GM12875 (cell line): ENCODE measurements at regions not wholly inside any gene's neighbourhood (a gene's known extent, or its start where the extent isn't known, plus 50 kb on each side); places are given as distances from the start of the nearest gene placed in this dataset.

Experiments used
- H3K4me3 ChIP-seq: one replicate; pipeline ENCODE4 v1.5.1; 2011; ENCODE audit warnings: low read depth, low read length, control low read depth
- TF ChIP-seq, protein P1 (sequence below): IDR thresholded peaks from 2 replicates; pipeline ENCODE4 v1.5.1; 2011; ENCODE audit warnings: low read depth, mild to moderate bottlenecking, control low read depth, inconsistent platforms, low read length, moderate library complexity, borderline replicate concordance; ENCODE audit not compliant: insufficient read depth

DNA sequence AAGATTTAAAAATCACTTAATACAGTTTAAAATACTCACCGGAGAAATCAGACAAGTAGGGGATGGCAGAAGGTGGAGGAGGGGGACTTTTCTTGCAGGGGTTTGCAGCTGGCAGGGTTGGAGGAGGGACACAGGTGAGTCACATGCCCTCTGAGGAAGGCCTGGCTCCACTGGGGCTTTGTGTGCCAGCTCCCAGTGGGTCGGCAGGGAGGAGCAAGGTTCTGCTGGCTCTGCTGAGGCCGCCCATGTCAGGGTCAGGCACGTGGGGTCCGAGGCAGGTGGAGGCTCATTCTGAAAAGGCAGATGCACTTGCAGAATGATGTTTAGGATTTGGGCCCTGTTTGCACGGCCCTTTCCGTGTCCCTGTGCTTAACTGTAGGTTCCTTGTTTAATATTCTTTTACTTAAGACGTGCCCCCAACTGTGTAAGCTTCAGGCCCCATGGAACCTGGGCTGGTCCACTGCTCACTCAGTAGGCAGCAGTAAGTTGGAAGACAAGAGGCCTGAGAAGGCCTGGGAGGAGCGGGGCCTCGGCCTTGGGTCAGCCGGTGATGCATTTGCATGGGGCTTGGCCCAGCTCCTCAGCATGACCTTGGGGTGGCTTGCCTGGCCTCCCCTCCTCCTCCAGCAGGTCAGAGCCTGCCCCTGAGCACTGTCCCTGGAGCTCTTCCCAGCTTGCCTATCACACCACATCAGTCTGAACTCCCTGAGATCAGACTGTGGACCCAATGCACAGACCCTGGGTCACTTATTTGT, 141.0 kb downstream of the GLI2 start:
- TF ChIP-seq, protein P1, sequence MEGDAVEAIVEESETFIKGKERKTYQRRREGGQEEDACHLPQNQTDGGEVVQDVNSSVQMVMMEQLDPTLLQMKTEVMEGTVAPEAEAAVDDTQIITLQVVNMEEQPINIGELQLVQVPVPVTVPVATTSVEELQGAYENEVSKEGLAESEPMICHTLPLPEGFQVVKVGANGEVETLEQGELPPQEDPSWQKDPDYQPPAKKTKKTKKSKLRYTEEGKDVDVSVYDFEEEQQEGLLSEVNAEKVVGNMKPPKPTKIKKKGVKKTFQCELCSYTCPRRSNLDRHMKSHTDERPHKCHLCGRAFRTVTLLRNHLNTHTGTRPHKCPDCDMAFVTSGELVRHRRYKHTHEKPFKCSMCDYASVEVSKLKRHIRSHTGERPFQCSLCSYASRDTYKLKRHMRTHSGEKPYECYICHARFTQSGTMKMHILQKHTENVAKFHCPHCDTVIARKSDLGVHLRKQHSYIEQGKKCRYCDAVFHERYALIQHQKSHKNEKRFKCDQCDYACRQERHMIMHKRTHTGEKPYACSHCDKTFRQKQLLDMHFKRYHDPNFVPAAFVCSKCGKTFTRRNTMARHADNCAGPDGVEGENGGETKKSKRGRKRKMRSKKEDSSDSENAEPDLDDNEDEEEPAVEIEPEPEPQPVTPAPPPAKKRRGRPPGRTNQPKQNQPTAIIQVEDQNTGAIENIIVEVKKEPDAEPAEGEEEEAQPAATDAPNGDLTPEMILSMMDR, result no peak
- no peak overlapping the region for H3K4me3 ChIP-seq

DNA sequence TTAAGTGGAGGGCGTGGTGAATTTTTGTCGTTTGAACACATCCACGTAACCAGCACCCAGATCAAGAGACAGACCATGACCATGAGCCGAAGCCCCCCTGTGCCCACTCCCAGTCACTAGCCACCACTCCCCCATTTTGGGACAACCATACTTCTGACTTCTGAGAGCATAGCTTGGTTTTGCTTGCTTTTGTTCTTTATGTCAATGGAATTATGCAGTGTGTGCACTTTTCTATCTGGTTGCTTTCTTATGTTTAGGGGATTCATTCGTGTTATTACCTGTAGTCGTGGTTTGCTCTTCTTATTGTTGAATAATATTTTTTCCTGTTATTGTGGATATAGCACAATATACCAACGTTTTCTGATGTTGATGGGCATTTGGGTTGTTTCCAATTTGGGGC, 141.7 kb downstream of the GLI2 start:
- no peak overlapping the region for H3K4me3 ChIP-seq
- TF ChIP-seq, protein P1, result no peak

DNA sequence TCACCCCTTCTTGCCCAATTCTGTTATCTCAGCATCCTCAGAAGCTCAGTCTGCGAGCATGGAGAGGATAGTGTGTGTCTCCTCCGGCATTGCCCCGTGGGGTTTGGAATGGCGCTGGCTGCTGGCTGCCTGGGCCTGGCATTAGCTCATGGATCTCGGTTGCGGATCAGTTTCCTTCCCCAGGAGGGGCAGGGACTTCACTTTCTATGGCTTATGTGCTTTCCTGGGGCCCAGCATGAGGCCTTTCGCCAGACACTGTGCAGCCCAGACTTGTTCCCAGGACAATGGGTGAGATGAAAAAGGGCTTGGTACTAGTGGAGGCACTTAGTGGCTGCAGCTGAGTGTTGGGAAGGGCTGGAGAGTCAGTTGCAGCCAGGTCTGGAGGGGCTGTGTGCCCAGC, 143.3 kb downstream of the GLI2 start:
- H3K4me3 ChIP-seq, result no peak overlapping the region
- TF ChIP-seq, protein P1, result no peak

DNA sequence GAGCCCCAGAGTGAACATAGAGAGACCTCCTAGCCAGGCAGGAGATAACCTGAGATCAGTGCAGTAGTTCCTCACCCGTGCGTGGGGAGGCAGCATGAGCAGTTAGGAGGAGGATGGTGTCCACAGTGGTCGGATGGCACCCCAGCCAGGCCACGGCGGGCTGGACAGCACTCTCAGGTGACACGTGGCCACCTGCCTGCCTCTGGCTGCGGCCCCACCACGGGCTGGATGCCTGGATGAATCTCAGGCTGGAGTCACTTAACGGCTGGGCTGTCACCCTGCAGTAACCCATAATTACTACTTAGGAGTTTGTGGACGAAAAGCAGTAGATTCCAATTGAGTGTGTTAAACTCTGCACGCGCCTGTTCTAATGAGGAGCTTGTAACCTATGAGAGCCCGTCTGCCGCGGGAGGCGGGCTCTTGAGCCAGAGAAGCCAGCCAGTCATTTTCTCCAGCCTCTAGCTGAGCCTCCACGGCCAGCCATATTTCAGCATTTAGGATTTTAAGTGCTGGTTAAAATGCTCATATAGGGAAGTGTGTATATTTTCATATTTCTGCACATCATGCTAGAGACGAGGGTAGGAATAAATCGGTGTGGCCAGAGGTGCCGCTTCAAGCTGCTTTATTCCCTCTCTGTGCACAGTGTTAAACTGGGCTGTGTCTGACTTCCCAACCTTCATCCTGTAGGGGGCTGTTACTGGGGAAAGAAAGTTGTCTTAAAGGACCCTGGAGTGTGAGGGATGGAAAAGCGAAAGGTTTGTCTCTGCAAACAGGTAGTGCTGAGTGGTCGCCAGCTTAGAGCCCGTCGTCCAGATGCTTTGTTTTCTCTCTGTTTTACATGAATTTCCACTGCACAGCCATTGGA, 144.0 kb downstream of the GLI2 start:
- TF ChIP-seq, protein P1, result no peak
- H3K4me3 ChIP-seq, result no peak overlapping the region

DNA sequence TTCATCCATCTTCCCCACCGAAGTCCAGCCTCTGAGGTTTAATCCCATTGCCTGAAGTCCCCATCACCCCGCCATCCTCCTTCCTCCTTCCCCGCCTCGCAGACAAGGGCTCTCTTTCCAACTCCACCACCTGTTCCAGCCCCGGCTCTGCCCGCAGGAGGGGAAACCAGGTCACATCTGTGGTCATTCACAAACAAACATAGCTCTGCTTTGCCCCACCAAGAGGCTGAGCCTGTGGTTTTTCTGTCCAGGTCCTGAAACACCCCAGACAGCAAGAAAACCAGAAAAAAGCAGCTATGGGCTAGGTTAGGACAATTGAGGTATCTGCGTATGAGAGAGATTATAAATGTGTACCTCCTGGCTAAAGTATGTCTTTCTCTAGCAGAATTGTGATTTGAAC, 144.7 kb downstream of the GLI2 start:
- H3K4me3 ChIP-seq, result no peak overlapping the region
- TF ChIP-seq, protein P1, result no peak

DNA sequence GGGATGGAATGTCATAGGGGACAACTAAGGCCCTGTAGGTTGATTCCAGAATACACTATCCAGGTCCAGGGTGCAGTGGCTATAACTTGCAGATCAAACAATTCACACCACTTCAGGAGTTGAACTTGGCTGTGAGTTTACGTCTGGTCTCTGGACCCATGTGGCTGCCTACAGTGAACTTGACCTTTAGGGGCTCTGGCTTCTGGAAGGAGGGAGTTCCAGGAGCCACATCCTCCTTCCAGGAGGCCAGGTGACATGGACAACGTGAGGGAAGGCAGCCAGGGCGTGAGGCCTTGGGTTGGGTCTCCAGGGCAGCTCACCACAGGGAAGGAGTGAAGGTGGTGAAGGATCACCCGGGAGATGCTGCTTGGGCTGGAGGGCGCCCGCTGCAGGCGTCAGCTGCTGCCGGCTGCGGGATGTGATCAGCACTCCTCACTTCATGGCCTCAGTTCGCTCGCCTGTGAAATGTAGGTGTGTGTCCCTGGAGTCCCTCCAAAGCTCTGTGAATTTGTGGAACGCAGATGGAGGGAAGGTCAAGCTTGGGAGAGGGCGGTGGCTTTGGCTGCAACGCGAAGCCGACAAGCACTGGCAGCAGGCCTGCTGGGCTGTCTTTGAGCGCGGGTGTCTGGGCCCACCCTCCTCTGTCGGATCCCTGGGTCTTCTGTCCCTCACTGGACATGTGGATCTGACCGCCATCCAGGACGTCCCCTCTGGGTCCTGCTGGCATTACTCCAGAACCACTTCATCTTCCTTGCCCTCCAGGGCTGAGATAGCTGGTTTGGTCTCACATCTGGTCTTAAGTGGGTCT, 146.5 kb downstream of the GLI2 start:
- TF ChIP-seq, protein P1, result no peak
- no peak overlapping the region for H3K4me3 ChIP-seq
